ENCODE measurements at regions not wholly inside any gene's neighbourhood (a gene's known extent, or its start where the extent isn't known, plus 50 kb on each side); places are given as distances from the start of the nearest gene placed in this dataset.

- no peak for TF ChIP-seq CTCF (IDR thresholded peaks at IDR 0.05)
- no peak for TF ChIP-seq POLR2A (IDR thresholded peaks at IDR 0.05)
These were observed 232.6 kb upstream of the ANKRD55 start for GRCh38 chr5:56465769-56466135.

All from testis (tissue), 2 donors.